B cell (primary cell): ENCODE measurements at regions not wholly inside any gene's neighbourhood (a gene's known extent, or its start where the extent isn't known, plus 50 kb on each side); places are given as distances from the start of the nearest gene placed in this dataset.

Source experiments
- ATAC-seq: fragments of 200-7000 bp; cut with Tn5 transposase; one replicate; pipeline ENCODE4 v1.10.0; 2021; ENCODE audit warnings: low read depth, mild to moderate bottlenecking, moderate number of reproducible peaks, moderate library complexity
- CTCF ChIA-PET: fragments of 350-600 bp; sonication (Branson Sonifier 250); formaldehyde crosslinking; loops from one replicate; lab custom pipeline; 2021; ENCODE audit warnings: antibody characterized with exemption, inconsistent platforms; lab: Charles Lee
- POLR2A ChIA-PET: fragments of 350-600 bp; sonication (Branson Sonifier 250); formaldehyde crosslinking; loops from one replicate; lab custom pipeline; 2021; ENCODE audit warnings: antibody characterized with exemption; lab: Charles Lee
- DNase-seq: peaks from one replicate; pipeline ENCODE4 v3.0.0; 2013
- H2AFZ ChIP-seq: 2 replicates; pipeline ENCODE4 v1.6.1; 2012; ENCODE audit warnings: mild to moderate bottlenecking, low read depth, low read length; ENCODE audit not compliant: insufficient read depth, poor library complexity, severe bottlenecking
- H3K27ac ChIP-seq, 2 donors: 1 replicate in 1 of 2; 2 replicates in 1 of 2; pipeline ENCODE4 v1.5.1; 2012 to 2013; ENCODE audit warnings: low read length in 2 of 2, mild to moderate bottlenecking in 2 of 2, moderate library complexity in 1 of 2
- H3K27me3 ChIP-seq, 4 experiments: fragments of 200-600 bp in 1 of 4; sonication (generic) in 1 of 4; replicated peaks in 1 of 4; 1 replicate in 2 of 4; 2 replicates in 2 of 4; pipeline versions ENCODE4 v1.6.1 to v1.7.0; 2013 to 2016; ENCODE audit warnings: low read length in 3 of 4, mild to moderate bottlenecking in 2 of 4, mixed read lengths in 1 of 4, moderate library complexity in 1 of 4; ENCODE audit not compliant: insufficient read depth in 4 of 4, control insufficient read depth in 3 of 4; ENCODE audit errors: control extremely low read depth in 1 of 4
- H3K36me3 ChIP-seq, 2 experiments: replicated peaks in 1 of 2; 1 replicate in 1 of 2; 2 replicates in 1 of 2; pipeline versions ENCODE4 v1.6.1 to v1.7.1; 2013; ENCODE audit warnings: low read length in 1 of 2; ENCODE audit not compliant: insufficient read depth in 2 of 2, control insufficient read depth in 1 of 2; ENCODE audit errors: control extremely low read depth in 1 of 2, extremely low read depth in 1 of 2
- H3K4me1 ChIP-seq, 2 donors: fragments of 200-600 bp in 1 of 2; sonication (generic) in 1 of 2; 1 replicate in 1 of 2; 2 replicates in 1 of 2; pipeline versions ENCODE4 v1.5.1 to v1.6.1; 2013 to 2017; ENCODE audit warnings: low read length in 2 of 2; ENCODE audit not compliant: control insufficient read depth in 2 of 2, insufficient read depth in 2 of 2
- H3K4me2 ChIP-seq: replicated peaks from 2 replicates; pipeline ENCODE3; 2012; ENCODE audit warnings: mild to moderate bottlenecking, low read depth, low read length; ENCODE audit not compliant: poor library complexity, severe bottlenecking
- H3K4me3 ChIP-seq, 5 experiments: fragments of 200-600 bp in 1 of 5; sonication (generic) in 1 of 5; 1 replicate in 3 of 5; 2 replicates in 2 of 5; pipeline versions ENCODE4 v1.5.1 to v1.7.0; 2011 to 2016; ENCODE audit warnings: low read length in 4 of 5, mild to moderate bottlenecking in 4 of 5, low read depth in 2 of 5, control low read depth in 1 of 5, moderate library complexity in 1 of 5; ENCODE audit not compliant: insufficient read depth in 1 of 5; ENCODE audit errors: control extremely low read depth in 1 of 5, extremely low read depth in 1 of 5
- H3K79me2 ChIP-seq: fragments of 200-600 bp; sonication (generic); one replicate; pipeline ENCODE4 v1.6.0; 2016; ENCODE audit warnings: low read length; ENCODE audit not compliant: control insufficient read depth, insufficient read depth
- H3K9ac ChIP-seq: fragments of 200-600 bp; sonication (generic); 2 replicates; pipeline ENCODE4 v1.6.1; 2017; ENCODE audit warnings: mild to moderate bottlenecking, low read length, moderate library complexity
- H3K9me3 ChIP-seq, 3 donors: one replicate each; pipeline versions ENCODE4 v1.6.1 to v1.7.1; 2013; ENCODE audit warnings: low read length in 2 of 3; ENCODE audit not compliant: control insufficient read depth in 2 of 3, insufficient read depth in 1 of 3; ENCODE audit errors: control extremely low read depth in 1 of 3
- H4K20me1 ChIP-seq: 2 replicates; pipeline ENCODE4 v1.6.0; 2012; ENCODE audit warnings: mild to moderate bottlenecking, low read length; ENCODE audit not compliant: insufficient read depth, control insufficient read depth, poor library complexity, severe bottlenecking
- H3K27ac Mint-ChIP-seq: one replicate; pipeline ENCODE4 v1.8.0; 2021; ENCODE audit warnings: mixed read lengths
- H3K27me3 Mint-ChIP-seq: one replicate; pipeline ENCODE4 v1.8.0; 2021; ENCODE audit warnings: mixed read lengths
- H3K4me1 Mint-ChIP-seq: one replicate; pipeline ENCODE4 v1.8.0; 2021; ENCODE audit warnings: mixed read lengths
- H3K4me3 Mint-ChIP-seq: one replicate; pipeline ENCODE4 v1.8.0; 2021; ENCODE audit warnings: mixed read lengths
- H3K9me3 Mint-ChIP-seq: one replicate; pipeline ENCODE4 v1.8.0; 2022; ENCODE audit warnings: mixed read lengths; ENCODE audit not compliant: insufficient read depth
- CTCF ChIP-seq: fragments of 200-600 bp; IDR thresholded peaks from one replicate; pipeline ENCODE4 v1.8.0; 2022; ENCODE audit warnings: antibody characterized with exemption, mild to moderate bottlenecking
- EZH2 ChIP-seq: IDR thresholded peaks from 2 replicates; pipeline ENCODE4 v1.6.1; 2012; ENCODE audit warnings: borderline replicate concordance, low read depth, mild to moderate bottlenecking, moderate library complexity, low read length; ENCODE audit not compliant: insufficient read depth, poor library complexity, severe bottlenecking
- WGBS: methylation state at CpG from one replicate; pipeline ENCODE4 v1.1.5; 2013; ENCODE audit warnings: missing lambda C conversion rate; ENCODE audit not compliant: insufficient coverage; 5-methylcytosine and 5-hydroxymethylcytosine counted together
- intact Hi-C: fragments of 100-400 bp; cut with micrococcal nuclease; formaldehyde crosslinking; loops from one replicate; pipeline ENCODE4 v1.10.0; 2022

GRCh38 chr5:8333485-8333884, 464.5 kb downstream of the MTRR start:
- ChIA-PET CTCF (no interaction called here), POLR2A (no interaction called here)
- Mint-ChIP-seq H3K4me3 (no peak overlapping the region), H3K27ac (no peak overlapping the region), H3K27me3 (no peaks in the 10 kb centered on the region), H3K4me1 (no peaks in the 10 kb centered on the region), H3K9me3 (no peaks in the 10 kb centered on the region)
- Histone ChIP-seq H3K36me3 (no peaks in the 10 kb centered on the region), H3K27ac (no peak overlapping the region), H3K9ac (no peak overlapping the region), H3K4me2 (no peak overlapping the region), H3K79me2 (no peaks in the 10 kb centered on the region), H3K4me3 (no peak overlapping the region), H3K9me3 (no peaks in the 10 kb centered on the region), H3K4me1 (no peaks in the 10 kb centered on the region), H2AFZ (no peak overlapping the region), H3K27me3 (no peaks in the 10 kb centered on the region), H4K20me1 (no peaks in the 10 kb centered on the region)
- TF ChIP-seq CTCF (no peak), EZH2 (no peak)
- DNase-seq: no peak
- 61% methylated on average over 4 of the region's 5 CpGs for WGBS
- ATAC-seq: no peak
- intact Hi-C loops: no loop called here

GRCh38 chr5:8333977-8334376, 465.0 kb downstream of the MTRR start:
- DNase-seq (no peak), ATAC-seq (no peak)
- Mint-ChIP-seq H3K4me3 (no peak overlapping the region), H3K4me1 (no peaks in the 10 kb centered on the region), H3K9me3 (no peaks in the 10 kb centered on the region), H3K27ac (no peak overlapping the region), H3K27me3 (no peaks in the 10 kb centered on the region)
- H2AFZ ChIP-seq: no peak overlapping the region
- no peak overlapping the region for H3K9ac ChIP-seq
- H3K27ac ChIP-seq: no peak overlapping the region
- no peak for TF ChIP-seq CTCF
- TF ChIP-seq EZH2: no peak
- no peak overlapping the region for H3K4me2 ChIP-seq
- no peaks in the 10 kb centered on the region for H3K36me3 ChIP-seq
- H3K27me3 ChIP-seq: no peaks in the 10 kb centered on the region
- intact Hi-C loops: no loop called here
- POLR2A ChIA-PET: no interaction called here
- no peaks in the 10 kb centered on the region for H4K20me1 ChIP-seq
- WGBS: no CpG with 5 or more reads among the region's 1 CpG
- no peaks in the 10 kb centered on the region for H3K9me3 ChIP-seq
- H3K4me1 ChIP-seq: no peaks in the 10 kb centered on the region
- no peak overlapping the region for H3K4me3 ChIP-seq
- CTCF ChIA-PET: no interaction called here
- H3K79me2 ChIP-seq: no peaks in the 10 kb centered on the region
